HG02798 (cell line): ENCODE measurements at regions not wholly inside any gene's neighbourhood (a gene's known extent, or its start where the extent isn't known, plus 50 kb on each side); places are given as distances from the start of the nearest gene placed in this dataset.
"Not testable (repeated sequence)": the region's sequence is repeated elsewhere in the genome, so short reads cannot be mapped to it uniquely, and the experiment has no call there.

Source experiments
- ATAC-seq: cut with Tn5 transposase; IDR thresholded peaks from one replicate; pipeline ENCODE4 v1.9.1; 2021; ENCODE audit warnings: mild to moderate bottlenecking; ENCODE audit not compliant: unreplicated experiment, poor library complexity

DNA sequence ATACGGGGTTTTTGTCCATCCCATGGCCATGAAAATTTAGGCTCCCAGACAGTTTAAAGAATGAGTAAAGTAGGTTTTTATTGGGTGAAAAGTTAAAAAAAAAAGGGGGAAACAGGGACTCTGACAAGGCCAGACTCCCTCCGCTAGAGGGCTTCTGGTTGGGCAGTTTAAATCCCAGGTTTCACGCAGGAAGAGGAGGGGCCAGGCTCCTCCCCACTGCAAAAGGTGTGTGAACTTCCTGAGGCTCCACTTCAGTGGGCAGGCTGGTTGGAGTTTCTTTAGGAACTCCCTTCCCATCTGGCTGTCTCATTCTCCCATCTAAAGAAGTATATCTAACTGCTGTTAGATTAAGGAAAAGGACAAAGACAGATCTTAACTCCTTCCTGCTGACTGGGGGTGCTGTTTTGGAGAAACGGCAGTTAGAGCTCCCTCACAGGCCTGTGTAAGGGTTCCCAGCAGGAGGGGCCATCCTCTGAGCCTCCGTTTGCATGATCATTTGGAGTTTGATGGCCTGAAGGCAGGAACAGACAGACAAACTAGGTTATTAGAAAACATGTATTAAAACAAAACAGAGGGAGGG is 1160.7 kb downstream of the CNTNAP5 start:
- no peak for ATAC-seq

DNA sequence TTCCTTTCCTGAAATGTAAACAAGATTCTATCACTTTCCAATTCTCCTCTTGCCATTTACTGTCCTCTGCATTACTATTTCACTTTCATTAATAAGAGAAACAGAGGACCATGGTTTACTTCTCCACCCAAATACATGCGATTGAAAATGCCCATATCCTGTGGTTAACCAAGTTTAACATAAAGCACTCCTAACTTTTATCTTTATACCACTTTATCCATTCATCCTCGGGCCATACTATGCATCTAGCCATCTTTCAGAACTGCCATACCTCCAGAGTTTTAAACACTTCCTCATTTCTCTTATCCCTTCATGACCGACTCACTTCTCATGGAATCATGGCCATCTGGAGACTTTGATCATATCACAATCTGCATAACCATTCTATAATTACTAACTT is 1182.3 kb downstream of the CNTNAP5 start:
- ATAC-seq = no peak

DNA sequence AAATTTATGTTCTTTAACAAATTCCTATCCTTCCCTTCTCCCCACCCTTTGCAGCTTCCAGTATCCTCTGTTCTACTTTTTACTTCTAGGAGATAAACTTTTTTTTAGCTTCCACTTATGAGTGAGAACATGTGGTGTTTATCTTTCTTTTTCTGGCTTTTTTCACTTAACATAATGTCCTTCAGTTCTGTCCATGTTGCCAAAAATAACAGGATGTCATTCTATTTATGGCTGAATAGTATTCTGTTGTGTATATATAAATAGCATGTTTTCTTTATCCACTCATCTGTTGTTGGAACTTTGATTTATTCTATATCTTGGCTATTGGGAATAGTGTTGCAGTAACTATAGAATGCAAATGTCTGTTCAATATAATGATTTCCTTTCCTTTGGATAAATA is 1191.2 kb downstream of the CNTNAP5 start:
- ATAC-seq = no peak

DNA sequence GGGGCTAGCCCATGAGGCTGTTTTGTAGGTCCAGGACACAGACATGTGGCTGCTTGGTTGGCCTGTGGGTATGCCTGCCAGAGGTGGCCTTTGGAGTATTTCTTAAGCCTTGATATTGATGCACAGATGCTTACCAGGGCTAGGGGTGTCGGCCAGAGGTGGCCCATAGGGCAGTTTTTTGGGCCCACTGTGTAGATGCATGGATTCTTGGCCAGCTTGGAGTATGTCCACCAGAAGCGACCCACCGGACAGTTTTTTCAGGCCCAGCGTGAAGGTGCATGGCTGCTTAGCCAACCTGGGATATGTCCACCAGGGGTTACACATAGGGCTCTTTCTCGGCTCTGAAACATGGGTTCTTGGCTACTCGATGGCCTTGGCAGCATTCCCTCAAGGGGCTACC is 1199.1 kb downstream of the CNTNAP5 start:
- no peak for ATAC-seq

DNA sequence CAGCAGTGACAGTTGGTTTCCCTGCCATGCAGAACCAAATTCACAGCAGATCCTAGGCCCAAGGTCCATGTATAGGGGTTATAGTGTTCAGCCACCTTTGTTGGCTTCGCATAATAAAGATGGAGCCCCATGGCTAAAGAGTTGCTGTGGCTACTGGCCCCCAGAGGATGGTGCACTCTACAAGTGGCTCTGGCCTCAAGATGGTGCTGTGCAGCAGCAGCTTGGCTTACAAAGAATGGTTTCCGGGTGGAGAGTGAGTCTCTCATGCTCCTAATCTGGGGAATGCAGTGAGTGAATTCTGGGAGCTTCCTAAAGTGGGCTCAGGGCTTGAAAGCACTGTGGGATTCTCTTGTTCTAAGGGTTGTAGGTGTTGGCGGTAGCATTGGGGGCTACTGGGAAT is 1199.7 kb downstream of the CNTNAP5 start:
- peak; percentile 45 for ATAC-seq

DNA sequence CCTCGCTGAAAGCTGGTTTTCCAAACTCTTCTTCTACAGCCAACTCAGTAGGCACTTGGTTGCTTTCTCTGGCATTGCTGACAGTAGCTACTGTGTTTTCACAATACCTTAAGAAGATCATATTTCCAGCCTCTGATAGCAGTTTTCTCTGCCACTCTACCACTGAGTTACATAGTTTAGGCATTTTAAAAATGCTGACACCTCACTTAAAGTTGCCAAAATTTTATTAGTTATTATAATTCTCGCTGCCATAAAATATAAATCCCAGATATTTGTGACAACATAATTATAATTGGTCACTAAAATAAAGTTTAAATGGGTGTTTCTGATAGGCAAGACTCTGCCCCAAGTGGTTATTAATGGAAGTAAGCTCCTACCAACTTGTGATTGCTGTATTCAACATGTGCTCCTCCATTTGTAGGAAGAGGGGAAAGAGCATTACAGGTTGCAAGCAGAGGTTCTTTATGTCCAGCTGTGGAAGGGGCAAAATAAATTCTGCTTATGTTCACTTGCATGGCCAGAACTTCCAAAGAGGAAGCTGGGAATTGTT is 1202.8 kb downstream of the CNTNAP5 start:
- no peak for ATAC-seq

DNA sequence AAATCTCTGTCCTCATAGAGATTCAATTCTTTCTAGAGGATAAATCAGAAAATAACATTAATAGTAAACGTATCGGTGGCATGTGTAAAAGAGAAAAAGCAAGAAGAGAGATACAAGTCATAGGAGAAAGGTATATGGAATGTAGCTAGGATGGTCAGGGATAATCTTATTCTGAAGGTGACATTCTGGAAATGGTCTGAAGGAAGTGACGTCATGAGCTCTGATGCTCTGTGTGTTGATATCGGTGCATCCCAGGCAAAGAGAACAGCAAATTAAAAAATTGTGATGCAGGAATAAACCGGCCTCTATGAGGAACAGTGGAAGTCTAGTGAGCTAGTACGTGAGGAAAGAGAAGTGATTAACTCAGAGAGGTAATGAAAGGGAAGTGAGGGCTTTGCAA is 1215.8 kb downstream of the CNTNAP5 start:
- ATAC-seq = no peak

DNA sequence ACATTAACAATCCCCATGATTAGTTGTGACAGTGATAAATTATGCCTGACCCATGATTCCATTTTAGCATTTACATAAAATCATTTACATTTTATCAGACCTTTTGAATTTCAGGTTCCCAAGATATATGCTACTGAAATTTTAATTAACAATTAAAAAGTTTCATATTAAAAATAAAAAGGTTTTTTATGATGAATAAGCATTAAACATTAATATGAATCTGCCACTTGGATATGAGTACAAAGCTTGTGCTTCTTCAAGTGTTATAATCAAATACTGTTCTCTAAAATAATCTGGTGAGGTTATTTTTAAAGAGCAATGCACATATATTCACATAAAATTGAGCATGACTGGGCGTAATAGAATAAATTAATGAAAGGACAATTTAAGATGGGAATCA is 1218.0 kb downstream of the CNTNAP5 start:
- no peak for ATAC-seq

DNA sequence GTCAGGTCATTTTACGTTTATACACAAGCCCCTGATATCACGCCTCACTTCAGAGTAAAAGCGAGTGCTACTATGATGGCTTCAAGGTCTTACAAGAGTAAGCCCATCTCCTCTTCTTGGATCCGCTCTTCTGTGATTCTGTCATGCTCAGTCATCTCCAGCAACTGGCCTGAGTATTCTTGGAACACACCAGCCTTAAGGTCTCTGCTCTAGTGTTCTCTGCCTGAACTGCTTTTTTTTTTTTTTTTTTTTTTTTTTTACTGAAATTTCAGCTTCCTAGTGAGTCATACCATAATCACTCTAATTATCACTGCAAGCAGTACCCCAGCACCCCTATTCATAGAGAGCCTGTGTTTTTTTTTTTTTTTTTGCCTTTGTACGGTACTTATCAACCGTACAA is 1228.9 kb downstream of the CNTNAP5 start:
- no peak for ATAC-seq

DNA sequence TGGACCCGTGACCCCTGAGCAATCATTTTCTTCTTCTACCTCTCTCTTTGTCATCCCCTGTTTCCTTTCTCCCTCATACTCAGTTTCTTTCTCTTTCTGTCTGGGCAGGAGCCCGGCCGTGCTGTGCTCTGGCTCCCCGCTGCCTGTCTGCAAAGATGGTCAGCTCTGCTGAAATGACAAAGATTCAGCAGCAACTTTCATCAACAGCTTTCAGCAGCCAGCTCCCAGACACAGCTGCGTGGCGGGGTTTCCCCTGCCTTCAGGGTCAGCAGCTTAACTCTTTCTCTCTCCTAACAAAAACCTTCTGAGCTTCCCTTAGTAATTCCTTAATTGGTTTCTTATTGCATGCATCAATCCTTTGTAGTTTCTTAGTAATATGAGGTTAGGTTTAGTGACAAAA is 1234.4 kb downstream of the CNTNAP5 start:
- peak; percentile 56 for ATAC-seq

DNA sequence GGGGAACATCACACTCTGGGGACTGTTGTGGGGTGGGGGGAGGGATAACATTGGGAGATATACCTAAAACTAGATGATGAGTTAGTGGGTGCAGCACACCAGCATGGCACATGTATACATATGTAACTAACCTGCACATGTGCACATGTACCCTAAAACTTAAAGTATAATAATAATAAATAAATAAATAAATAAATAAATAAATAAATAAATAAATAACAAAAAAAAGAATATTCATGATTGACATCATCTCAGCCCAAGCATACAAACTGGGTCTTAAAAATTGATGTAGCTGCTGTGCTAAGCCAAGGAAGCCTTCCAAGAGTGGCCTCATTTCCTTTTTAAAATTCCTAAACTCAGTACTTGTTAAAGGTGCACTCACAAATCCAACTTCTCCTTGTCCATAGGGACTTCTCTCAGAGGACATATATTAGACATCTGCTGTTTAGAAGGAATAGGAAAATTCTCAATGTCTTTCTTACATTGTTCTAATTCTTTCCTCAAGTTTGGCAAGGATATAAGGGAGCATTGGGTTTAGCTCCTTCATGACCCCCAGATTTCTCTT is 1235.4 kb downstream of the CNTNAP5 start:
- ATAC-seq = not testable (repeated sequence)

DNA sequence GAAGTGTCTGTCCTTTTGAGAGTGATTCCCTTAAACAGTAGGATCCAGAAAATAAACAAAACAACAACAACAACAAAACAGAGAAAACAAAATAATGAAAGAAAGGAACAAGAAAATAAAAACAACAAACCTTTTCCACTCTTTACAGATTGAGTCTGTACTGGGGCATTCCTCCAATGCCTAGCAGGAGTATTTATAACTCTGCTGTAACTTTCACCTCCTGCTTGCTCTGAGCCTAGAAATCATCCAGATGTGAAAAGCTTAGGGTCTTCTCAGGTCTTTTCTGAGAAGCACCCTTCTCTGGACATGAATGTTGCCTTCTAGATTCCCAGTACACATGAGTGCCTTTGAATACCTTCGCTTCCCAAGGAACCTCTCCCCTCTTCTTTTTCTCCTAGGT is 1239.4 kb downstream of the CNTNAP5 start:
- ATAC-seq = no peak

DNA sequence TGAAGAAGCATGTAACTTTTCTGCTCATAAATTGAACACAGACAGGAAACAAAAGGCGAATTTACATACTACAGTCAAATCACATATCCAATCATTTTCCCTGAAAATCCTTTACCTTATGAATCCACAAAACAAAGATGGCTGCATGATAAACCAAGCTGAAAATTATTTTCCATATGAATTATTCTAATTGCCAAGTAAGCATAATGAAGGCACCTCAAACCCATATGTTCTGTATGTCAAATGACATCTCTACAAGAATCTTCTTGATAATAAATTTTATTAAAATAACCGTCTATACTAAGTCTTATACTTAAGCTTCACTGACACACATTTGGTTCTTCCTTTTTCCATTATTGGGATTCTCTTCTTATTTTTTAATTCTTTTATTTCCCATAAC is 1242.6 kb downstream of the CNTNAP5 start:
- no peak for ATAC-seq

DNA sequence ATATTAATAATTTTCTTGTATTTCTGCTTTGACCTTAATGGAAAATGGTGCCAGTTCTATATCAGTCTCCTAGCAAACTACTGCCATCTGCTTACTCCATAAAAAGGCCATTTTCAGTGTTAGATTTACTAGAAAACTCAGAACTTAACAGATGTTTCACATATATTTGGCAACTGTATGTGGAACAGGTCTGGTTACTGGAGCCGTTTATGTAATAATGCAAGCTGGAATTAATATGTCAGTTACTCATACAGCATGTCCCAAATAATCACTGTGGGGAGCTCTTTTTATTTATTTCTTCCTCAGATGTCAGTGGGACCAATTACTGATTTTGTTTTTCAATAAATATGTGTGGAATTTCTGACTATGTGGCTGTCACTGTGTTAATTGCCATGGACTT is 1247.6 kb downstream of the CNTNAP5 start:
- ATAC-seq = no peak

DNA sequence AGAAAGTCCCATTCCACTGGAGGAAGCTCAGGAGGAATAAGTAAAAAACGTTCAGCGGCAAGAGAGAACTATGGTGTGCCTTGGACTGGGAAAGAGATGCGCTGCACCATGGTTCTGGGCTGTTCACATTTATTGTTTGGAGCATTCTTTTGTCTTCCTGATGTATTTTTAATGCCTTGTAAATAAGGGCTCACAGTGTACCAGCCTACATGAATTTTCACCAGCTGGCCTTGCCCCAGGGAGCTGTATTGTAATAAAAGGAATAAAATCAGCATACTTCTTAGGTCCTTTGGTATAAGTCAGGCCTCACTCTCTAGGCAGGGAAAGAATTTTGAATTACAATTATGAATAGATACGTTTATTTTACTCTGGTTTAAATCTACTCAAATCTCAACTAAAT is 1249.6 kb downstream of the CNTNAP5 start:
- ATAC-seq = no peak

DNA sequence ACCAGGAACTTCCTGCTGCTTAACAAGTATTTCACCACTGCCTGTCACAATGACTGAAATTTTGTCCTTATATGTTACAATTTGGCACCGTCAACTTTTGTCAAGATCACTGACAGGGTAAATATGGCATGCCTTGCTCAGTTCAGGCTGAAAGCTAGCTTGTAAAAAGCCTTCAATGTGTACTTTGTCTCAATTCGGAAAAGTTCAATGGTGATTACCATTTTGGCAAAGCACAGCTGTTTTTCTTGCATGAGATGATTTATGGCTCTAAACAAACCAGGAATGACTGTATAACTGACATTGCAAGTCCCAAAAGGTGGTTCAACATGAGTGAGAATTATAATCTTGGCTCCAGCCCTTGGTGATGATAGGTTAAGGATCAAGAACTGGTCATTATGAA is 1255.2 kb downstream of the CNTNAP5 start:
- ATAC-seq = no peak

DNA sequence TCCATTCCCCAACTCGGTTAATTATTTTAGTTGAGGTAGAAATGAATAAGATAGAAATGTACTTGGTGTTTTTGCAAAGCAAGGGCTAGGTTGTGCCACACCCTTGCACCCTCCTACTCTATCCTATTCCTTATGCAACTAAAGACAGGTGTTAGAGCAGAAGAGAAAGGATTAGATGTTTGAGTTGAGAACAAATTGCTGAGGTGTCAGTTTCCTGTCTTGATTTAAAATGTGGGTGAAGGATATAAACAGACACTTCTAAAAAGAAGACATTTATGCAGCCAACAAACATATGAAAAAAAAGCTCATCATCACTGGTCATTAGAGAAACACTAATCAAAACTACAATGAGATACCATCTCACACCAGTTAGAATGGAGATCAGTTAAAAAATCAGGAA is 1256.2 kb downstream of the CNTNAP5 start:
- no peak for ATAC-seq

DNA sequence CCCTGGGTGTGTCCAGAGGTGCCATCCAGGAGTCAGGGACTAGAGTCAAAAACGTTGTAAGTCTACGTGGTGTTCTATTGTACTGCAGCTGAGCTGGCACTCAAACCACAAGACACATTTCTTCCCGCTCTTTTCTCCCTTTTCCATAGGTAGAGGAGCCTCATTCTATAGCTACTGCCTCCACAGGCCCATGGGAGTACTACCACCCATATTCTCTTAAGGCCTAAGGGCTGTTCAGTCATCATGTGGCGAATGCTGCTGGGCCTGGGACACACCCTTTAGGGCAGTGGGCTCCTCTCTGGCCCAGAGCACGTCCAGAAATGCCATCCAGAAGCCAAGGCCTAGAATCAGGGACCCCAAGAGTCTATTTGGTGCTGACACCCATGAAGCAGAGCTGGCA is 1271.7 kb downstream of the CNTNAP5 start:
- no peak for ATAC-seq

DNA sequence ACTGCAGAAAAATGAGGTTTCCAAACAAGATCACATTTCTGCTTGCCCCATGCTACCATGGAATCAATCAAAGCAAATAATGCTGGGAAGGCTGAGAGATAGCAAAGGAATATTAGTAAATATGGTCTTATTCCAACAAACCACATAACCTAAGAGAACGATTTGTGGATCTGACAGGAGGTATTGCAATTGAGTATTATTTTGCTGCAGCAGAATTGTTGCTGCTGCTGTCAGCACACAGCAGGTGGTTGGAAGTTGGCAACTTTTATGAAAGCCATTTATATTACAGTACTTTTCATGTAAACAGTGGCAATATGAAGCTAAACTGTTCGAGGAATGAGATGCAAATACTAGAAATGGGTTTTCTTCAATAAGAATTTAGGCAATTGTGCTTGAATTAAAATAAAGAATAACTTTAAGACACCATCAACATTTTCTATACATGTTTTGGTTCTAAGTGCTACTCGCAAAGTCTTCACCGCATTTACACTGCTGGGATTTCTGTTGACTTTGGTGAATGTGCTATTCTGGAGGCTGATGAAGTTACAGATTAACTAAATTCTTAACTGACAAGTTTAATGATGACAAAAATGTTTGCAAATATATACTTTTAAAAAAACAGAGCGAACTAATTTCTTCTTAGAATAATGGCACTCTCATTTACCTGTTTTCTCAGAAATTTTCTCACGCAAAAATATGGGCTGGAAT is 1285.7 kb downstream of the CNTNAP5 start:
- ATAC-seq = no peak

DNA sequence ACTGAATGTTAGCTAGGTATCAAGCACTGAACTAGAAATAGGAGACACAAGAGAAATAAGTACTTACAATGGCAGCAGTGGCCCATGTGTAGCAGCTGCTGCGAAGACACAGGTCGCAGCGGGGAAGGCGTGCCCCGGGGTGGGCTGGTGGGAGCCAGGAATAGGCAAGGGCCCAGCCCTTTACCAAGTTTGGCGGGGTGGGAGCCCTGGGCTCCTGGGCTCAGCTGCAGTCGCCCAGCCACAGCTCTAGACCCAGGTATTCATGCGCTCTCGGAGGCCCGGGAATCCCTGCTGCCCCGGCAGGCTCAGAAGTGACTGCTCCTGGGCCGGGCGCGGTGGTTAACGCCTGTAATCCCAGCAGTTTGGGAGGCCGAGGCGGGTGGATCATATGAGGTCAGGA is 1287.3 kb downstream of the CNTNAP5 start:
- ATAC-seq = no peak

DNA sequence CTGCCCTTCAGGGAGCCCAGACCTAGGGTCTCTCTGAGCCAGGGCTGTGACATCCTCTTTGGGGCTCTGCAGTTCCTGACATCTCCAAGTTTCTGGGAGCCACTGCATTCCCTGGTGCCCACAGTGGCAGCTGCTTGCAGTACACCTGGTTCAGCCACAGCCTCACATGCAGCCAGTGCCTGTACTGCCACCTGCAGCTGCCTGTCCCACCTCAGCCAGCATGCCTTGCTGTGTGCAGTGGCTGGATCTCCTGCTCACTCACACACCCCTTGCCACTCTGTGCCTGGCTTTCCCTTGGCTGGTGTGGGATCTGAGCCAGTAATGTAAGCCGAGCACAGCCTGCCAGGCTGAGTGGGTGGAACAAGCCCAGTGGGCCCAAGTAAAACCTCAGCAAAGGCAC is 1288.7 kb downstream of the CNTNAP5 start:
- peak; percentile 35 for ATAC-seq

DNA sequence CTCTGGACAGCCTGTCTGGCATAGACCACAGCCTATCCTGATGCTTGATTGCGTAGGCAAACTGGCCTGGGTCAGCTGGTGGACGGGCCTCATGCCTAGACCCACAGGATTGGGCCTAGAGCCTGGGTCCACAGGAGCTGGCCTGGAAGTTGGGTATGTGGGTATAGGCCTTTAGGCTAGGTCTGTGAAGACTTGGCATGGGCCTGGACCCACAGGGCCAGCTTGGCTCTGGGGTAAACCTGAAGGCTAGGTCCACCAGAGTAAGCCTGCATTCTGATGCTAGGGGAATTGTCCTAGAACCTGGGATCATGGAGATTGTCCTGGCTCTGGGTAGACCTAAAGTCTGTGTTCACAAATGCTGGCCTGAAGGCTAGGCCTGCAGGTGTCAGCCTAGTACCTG is 1293.7 kb downstream of the CNTNAP5 start:
- ATAC-seq = no peak
